GM18505 (cell line): ENCODE measurements at regions not wholly inside any gene's neighbourhood (a gene's known extent, or its start where the extent isn't known, plus 50 kb on each side); places are given as distances from the start of the nearest gene placed in this dataset.
"Not testable (repeated sequence)": the region's sequence is repeated elsewhere in the genome, so short reads cannot be mapped to it uniquely, and the experiment has no call there.

Experiments
- ATAC-seq: cut with Tn5 transposase; IDR thresholded peaks from one replicate; pipeline ENCODE4 v1.9.1; 2021; ENCODE audit not compliant: unreplicated experiment
- POLR2A ChIP-seq: IDR thresholded peaks from 4 replicates; pipeline ENCODE4 v1.6.1; 2011; ENCODE audit warnings: borderline replicate concordance; ENCODE audit not compliant: insufficient read depth, insufficient read length; ENCODE audit errors: extremely low read depth

- no peak for ATAC-seq
- no peak for TF ChIP-seq POLR2A
Measured at GRCh38 chr13:54433493-54434206, 1405.0 kb downstream of the OLFM4 start.

- not testable (repeated sequence) for ATAC-seq
Measured at GRCh38 chr13:54440853-54441400, 1412.3 kb downstream of the OLFM4 start.

DNA sequence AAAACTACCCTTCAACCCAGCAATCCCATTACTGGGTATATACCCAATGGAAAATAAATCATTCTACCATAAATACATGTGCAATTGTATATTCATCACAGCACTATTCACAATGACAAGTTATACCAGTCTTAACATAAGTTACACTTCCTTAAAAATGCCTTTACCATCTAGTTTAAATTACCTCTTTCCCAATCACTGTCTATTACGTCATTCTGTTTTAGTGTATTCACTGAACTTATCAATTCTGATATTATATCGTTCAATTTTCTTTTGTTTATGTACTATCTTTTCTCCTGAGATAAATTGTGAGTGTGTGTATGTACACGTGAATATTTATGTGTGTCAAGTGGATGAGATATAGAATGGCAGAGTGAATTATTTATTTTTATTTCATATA is 1416.8 kb downstream of the OLFM4 start:
- ATAC-seq: no peak
- no peak for TF ChIP-seq POLR2A

DNA sequence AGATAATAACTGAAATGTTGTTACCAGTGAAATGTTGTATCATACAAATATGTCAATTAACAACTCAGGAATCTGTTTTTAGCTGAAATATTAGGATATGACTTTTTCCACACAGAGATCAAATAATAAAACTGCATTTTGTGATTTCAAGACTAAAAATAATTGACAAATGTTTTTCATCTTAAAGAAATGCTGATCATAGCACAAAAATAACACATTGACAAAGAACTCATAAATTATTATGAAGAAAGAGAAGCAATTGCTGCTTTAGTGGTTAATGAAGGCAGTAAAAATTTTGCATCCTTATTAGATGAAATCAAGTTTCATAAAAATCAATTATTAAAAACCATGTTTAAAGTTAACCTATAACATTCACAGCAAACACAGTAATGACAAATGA is 1417.3 kb downstream of the OLFM4 start:
- no peak for ATAC-seq
- TF ChIP-seq POLR2A: no peak

- no peak for ATAC-seq
- TF ChIP-seq POLR2A: no peak
Measured at GRCh38 chr13:54449922-54450321, 1421.3 kb downstream of the OLFM4 start.

DNA sequence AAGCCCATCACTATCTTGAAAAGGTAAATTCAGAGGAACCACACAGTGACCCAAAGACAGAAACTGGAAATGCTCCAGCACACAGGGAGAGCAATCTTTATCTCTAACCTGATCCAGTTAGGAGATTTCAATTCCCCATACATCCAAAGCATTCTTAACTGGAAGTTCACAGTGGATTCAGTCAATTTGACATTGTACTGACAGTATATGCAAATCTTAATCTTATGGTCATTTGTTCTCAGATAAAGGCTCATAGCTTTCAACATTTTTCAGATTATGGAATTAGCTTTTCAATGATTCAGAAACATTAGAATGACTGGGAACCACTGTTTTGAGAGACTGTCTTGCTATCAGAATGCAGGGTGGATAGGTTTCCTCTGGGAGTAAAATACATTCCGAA is 1455.6 kb downstream of the OLFM4 start:
- no peak for TF ChIP-seq POLR2A
- no peak for ATAC-seq

DNA sequence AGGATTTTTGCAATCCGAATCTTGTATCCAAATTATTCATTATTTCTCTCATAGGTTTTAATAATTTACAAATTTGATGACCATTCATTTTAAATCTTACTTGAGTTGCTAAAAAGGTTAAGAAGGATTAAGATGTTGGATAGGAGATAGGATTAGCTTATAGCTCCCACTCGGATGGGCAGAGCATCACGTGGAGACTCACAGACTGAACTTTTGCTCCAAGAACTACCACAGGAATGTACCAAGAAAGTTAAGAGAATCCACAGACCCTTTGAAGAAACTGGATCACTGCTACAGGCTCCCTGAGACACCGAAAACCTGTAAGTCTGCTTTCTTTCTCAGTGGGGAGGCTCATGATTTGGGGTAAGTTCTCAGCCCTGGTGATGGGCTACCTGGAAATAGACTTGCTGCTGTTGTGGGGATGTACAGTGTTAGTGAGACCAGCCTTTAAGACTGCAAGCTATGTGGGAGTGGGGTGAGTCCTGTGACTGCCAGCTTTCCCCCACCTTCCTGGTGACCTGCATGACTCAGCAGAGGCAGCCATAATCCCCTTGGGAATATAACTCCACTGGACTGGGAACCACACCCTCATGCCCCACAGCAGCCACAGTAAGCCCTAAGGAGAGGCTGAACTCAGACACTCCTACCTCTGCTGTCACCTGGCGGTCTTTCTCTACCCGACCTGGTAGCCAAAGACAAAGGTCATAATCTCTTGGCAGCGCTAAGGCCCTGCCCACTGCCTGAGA is 1458.0 kb downstream of the OLFM4 start:
- ATAC-seq: no peak
- no peak for TF ChIP-seq POLR2A

- no peak for ATAC-seq
- no peak for TF ChIP-seq POLR2A
Measured at GRCh38 chr13:54489359-54489758, 1460.7 kb downstream of the OLFM4 start.

GRCh38 chr13:54492995-54493394 is 1464.4 kb downstream of the OLFM4 start:
- no peak for ATAC-seq
- TF ChIP-seq POLR2A: no peak

- ATAC-seq: no peak
- no peak for TF ChIP-seq POLR2A
Measured at GRCh38 chr13:54511366-54511765, 1482.8 kb downstream of the OLFM4 start.

DNA sequence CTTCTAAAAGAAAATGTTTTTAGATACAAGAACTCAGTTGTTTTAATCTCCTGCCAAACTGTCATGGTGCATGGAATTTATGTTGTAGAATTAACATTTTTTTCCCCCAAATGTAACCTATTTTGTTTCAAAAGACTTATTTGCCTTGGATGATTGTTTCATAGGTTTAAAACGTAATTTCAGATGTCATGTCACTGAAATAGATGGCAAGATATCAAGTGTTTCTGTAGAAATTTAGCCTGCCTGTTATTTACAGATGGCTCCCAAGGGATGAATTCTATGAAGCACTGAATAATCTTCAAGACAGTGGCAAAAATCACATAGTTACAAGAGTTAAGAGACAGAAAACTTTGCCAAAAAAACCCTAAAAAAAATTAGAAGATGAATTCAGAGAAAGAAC is 1484.6 kb downstream of the OLFM4 start:
- ATAC-seq: no peak
- no peak for TF ChIP-seq POLR2A

- no peak for ATAC-seq
- no peak for TF ChIP-seq POLR2A
Measured at GRCh38 chr13:54536112-54536511, 1507.5 kb downstream of the OLFM4 start.

DNA sequence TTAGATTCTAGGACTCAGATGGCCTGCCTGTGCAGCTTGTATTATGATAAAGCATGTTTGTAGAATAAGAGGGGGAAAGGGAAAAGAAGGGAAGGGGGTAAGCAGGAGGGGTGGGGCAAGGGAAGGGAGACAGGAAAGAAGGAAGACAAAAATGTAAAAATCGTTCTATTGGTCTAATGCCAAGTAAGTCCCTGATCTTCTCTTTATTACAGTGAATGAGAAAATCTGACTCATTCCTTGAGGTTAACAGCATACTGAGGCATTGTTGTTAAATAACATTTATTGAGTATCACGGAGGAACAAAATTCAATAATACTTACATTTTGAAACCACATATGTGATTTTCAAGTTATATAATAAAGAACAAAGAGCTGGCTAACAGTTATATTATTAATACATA is 1534.7 kb downstream of the OLFM4 start:
- ATAC-seq: no peak
- no peak for TF ChIP-seq POLR2A

GRCh38 chr13:54572037-54572436 is 1543.4 kb downstream of the OLFM4 start:
- ATAC-seq: not testable (repeated sequence)
